Testis (tissue), 2 donors: ENCODE measurements at regions not wholly inside any gene's neighbourhood (a gene's known extent, or its start where the extent isn't known, plus 50 kb on each side); places are given as distances from the start of the nearest gene placed in this dataset.
"Not testable (repeated sequence)": the region's sequence is repeated elsewhere in the genome, so short reads cannot be mapped to it uniquely, and the experiment has no call there.

Experiments used
- DNase-seq: peaks from one replicate; pipeline ENCODE4 v3.0.0-alpha.2; 2019
- H3K27ac ChIP-seq, 2 donors: fragments of 200-600 bp; sonication (generic); one replicate each; pipeline ENCODE4 v1.5.1; 2019
- H3K27me3 ChIP-seq: fragments of 200-600 bp; sonication (generic); one replicate; pipeline ENCODE4 v1.5.1; 2019
- H3K36me3 ChIP-seq: fragments of 200-600 bp; sonication (generic); one replicate; pipeline ENCODE4 v1.5.1; 2017; ENCODE audit warnings: low read depth; ENCODE audit errors: missing control alignments
- H3K4me1 ChIP-seq: fragments of 200-600 bp; sonication (generic); one replicate; pipeline ENCODE4 v1.5.1; 2019
- H3K4me3 ChIP-seq, 2 donors: fragments of 200-600 bp; sonication (generic); one replicate each; pipeline ENCODE4 v1.5.1; 2017 to 2019
- H3K9me3 ChIP-seq: fragments of 200-600 bp; sonication (generic); one replicate; pipeline ENCODE4 v1.5.1; 2017
- CTCF ChIP-seq, 3 experiments: fragments of 450-650 bp in 2 of 3; fragments of 200-600 bp in 1 of 3; sonication (generic) in 1 of 3; IDR thresholded peaks; one replicate each; pipeline ENCODE4 v1.5.1; 2016 to 2019; ENCODE audit warnings: antibody characterized with exemption in 3 of 3, mild to moderate bottlenecking in 2 of 3, moderate library complexity in 1 of 3
- POLR2A ChIP-seq: fragments of 450-650 bp; IDR thresholded peaks from one replicate; pipeline ENCODE4 v1.6.1; 2017; ENCODE audit warnings: antibody characterized with exemption, mild to moderate bottlenecking, moderate library complexity
- WGBS, 2 donors: methylation state at CpG; one replicate each; pipeline ENCODE4 v1.1.5; 2018; 5-methylcytosine and 5-hydroxymethylcytosine counted together
- intact Hi-C: fragments of 100-400 bp; cut with DNase I; formaldehyde crosslinking; loops from one replicate; pipeline ENCODE4 v1.15.1; 2023; ENCODE audit warnings: low total_unique reads

- TF ChIP-seq CTCF (IDR thresholded peaks at IDR 0.05) (no peak), POLR2A (no peak)
- intact Hi-C loops: no loop called here
Observed at GRCh38 chr10:125231116-125231812, 70.9 kb upstream of the CTBP2 start.

GRCh38 chr10:125230251-125230650 is 69.9 kb upstream of the CTBP2 start:
- TF ChIP-seq CTCF (IDR thresholded peaks at IDR 0.05) (no peak), POLR2A (no peak)
- Histone ChIP-seq H3K9me3 (no peaks in the 10 kb centered on the region), H3K36me3 (no peaks in the 10 kb centered on the region), H3K4me3 (no peak overlapping the region), H3K4me1 (no peaks in the 10 kb centered on the region), H3K27me3 (no peaks in the 10 kb centered on the region), H3K27ac (no peak overlapping the region)
- DNase-seq: no peak
- WGBS, 2 donors: 82 to 91% methylated on average over 2 of the region's 2 CpGs
- intact Hi-C loops: no loop called here

More at GRCh38 chr10:125231116-125231812, 70.9 kb upstream of the CTBP2 start:
- H3K36me3 ChIP-seq: no peaks in the 10 kb centered on the region
- 88 to 93% methylated on average over 12 to 13 of the region's 13 CpGs for WGBS, 2 donors
- no peaks in the 10 kb centered on the region for H3K9me3 ChIP-seq
- no peak overlapping the region for H3K4me3 ChIP-seq
- H3K4me1 ChIP-seq: no peaks in the 10 kb centered on the region
- no peak for DNase-seq
- no peaks in the 10 kb centered on the region for H3K27me3 ChIP-seq
- H3K27ac ChIP-seq: no peak overlapping the region

- intact Hi-C loops, H3K4me3 ChIP-seq, H3K36me3 ChIP-seq, H3K27me3 ChIP-seq, H3K4me1 ChIP-seq, H3K9me3 ChIP-seq, H3K27ac ChIP-seq, DNase-seq: not testable (repeated sequence)
- 58 to 66% methylated on average over 27 to 33 of the region's 38 CpGs for WGBS, 2 donors
Observed at GRCh38 chr10:125228245-125228940, 68.0 kb upstream of the CTBP2 start.

GRCh38 chr10:125227546-125227945 is 67.2 kb upstream of the CTBP2 start:
- intact Hi-C loops: no loop called here
- whole genome bisulfite sequencing, 2 donors: 68 to 79% methylated on average over 15 of the region's 15 CpGs
- no peak for TF ChIP-seq POLR2A
- TF ChIP-seq CTCF (IDR thresholded peaks at IDR 0.05): no peak
- Histone ChIP-seq H3K27ac (no peak overlapping the region), H3K27me3 (no peaks in the 10 kb centered on the region), H3K9me3 (no peaks in the 10 kb centered on the region), H3K4me3 (peak overlapping the region; percentile 9 to 45), H3K4me1 (no peaks in the 10 kb centered on the region), H3K36me3 (no peaks in the 10 kb centered on the region)
- DNase-seq: no peak

- Histone ChIP-seq H3K4me3 (no peak overlapping the region), H3K27ac (no peak overlapping the region), H3K9me3 (no peaks in the 10 kb centered on the region), H3K4me1 (no peaks in the 10 kb centered on the region), H3K27me3 (no peaks in the 10 kb centered on the region), H3K36me3 (no peaks in the 10 kb centered on the region)
- intact Hi-C loops: no loop called here
- whole genome bisulfite sequencing, 2 donors: 61 to 83% methylated on average over 12 to 13 of the region's 13 CpGs
- TF ChIP-seq POLR2A (no peak), CTCF (IDR thresholded peaks at IDR 0.05) (no peak)
- DNase-seq: no peak
Observed at GRCh38 chr10:125226823-125227222, 66.5 kb upstream of the CTBP2 start.
